HepG2 (cell line): ENCODE measurements at regions not wholly inside any gene's neighbourhood (a gene's known extent, or its start where the extent isn't known, plus 50 kb on each side); places are given as distances from the start of the nearest gene placed in this dataset.

Experiments used
- ATAC-seq: fragments of 200-7000 bp; cut with Tn5 transposase; 3 replicates; pipeline ENCODE4 v1.9.1; 2020; ENCODE audit warnings: mild to moderate bottlenecking, moderate library complexity
- BruUV-seq: library from RNA; stranded (reverse); fragments of 400-500 nt; replicated peaks from 2 replicates; lab custom pipeline; 2021; lab: Mats Ljungman, UMichigan
- CTCF ChIA-PET: fragments of 300-600 bp; formaldehyde crosslinking; extraction: SDS; loops from one replicate; lab custom pipeline; 2021; ENCODE audit warnings: low total read pairs, inconsistent platforms, low intra/inter-chr PET ratio; lab: Yijun Ruan, JAX
- POLR2A ChIA-PET: fragments of 350-600 bp; sonication (Branson Sonifier 250); formaldehyde crosslinking; loops from one replicate; lab custom pipeline; 2020; ENCODE audit warnings: antibody characterized with exemption, inconsistent platforms; lab: Yijun Ruan, JAX
- DNase-seq: peaks from one replicate; pipeline ENCODE4 v3.0.0-alpha.2; 2015; ENCODE audit warnings: low spot score
- FAIRE-seq: peaks from 3 replicates; lab custom pipeline; 2011; peaks lifted over from hg19 to GRCh38; lab: Jason Lieb, UNC
- H2AFZ ChIP-seq: one replicate; pipeline ENCODE4 v1.6.1; 2011; ENCODE audit warnings: low read length, inconsistent platforms
- H3K27ac ChIP-seq: fragments of 300-600 bp; 3 replicates; pipeline ENCODE4 v1.8.0; 2011; ENCODE audit warnings: mixed run types, mild to moderate bottlenecking, mixed read lengths, low read length, inconsistent platforms; ENCODE audit not compliant: insufficient read depth; ENCODE audit errors: extremely low read length
- H3K27me3 ChIP-seq, 2 experiments: fragments of 200-600 bp in 1 of 2; 2 replicates in 1 of 2; 3 replicates in 1 of 2; pipeline versions ENCODE4 v1.6.0 to v1.8.0; 2011; ENCODE audit warnings: low read length in 2 of 2, mild to moderate bottlenecking in 2 of 2, moderate library complexity in 2 of 2, inconsistent platforms in 1 of 2; ENCODE audit not compliant: insufficient read depth in 2 of 2, control insufficient read depth in 1 of 2
- H3K36me3 ChIP-seq, 2 experiments: fragments of 200-600 bp in 1 of 2; replicated peaks in 1 of 2; 2 replicates in 1 of 2; 3 replicates in 1 of 2; pipeline versions ENCODE4 v1.5.1 to v1.8.0; 2011; ENCODE audit warnings: low read length in 2 of 2, inconsistent platforms in 1 of 2; ENCODE audit not compliant: insufficient read depth in 2 of 2, control insufficient read depth in 1 of 2
- H3K4me1 ChIP-seq: 2 replicates; pipeline ENCODE4 v1.5.1; 2012; ENCODE audit warnings: low read length, inconsistent platforms; ENCODE audit not compliant: insufficient read depth
- H3K4me2 ChIP-seq: 2 replicates; pipeline ENCODE4 v1.6.0; 2011; ENCODE audit warnings: low read depth, low read length, inconsistent platforms
- H3K4me3 ChIP-seq, 3 experiments: fragments of 200-600 bp in 1 of 3; sonication (generic), shearing (Covaris generic) in 1 of 3; replicated peaks in 1 of 3; 2 replicates each; pipeline ENCODE4 v1.5.1; 2011 to 2016; ENCODE audit warnings: low read length in 3 of 3, inconsistent platforms in 2 of 3, low read depth in 2 of 3, mild to moderate bottlenecking in 2 of 3, control low read depth in 1 of 3, mixed read lengths in 1 of 3; ENCODE audit not compliant: insufficient read depth in 1 of 3
- H3K79me2 ChIP-seq: one replicate; pipeline ENCODE4 v1.6.1; 2011; ENCODE audit warnings: low read length, inconsistent platforms; ENCODE audit not compliant: insufficient read depth
- H3K9ac ChIP-seq: 2 replicates; pipeline ENCODE4 v1.6.0; 2011; ENCODE audit warnings: mild to moderate bottlenecking, low read depth, low read length, inconsistent platforms; ENCODE audit not compliant: insufficient read depth
- H3K9me3 ChIP-seq: 2 replicates; pipeline ENCODE4 v1.5.1; 2012; ENCODE audit warnings: mild to moderate bottlenecking, low read length
- H4K20me1 ChIP-seq: 2 replicates; pipeline ENCODE4 v1.6.0; 2011; ENCODE audit warnings: inconsistent platforms, mild to moderate bottlenecking, low read length, moderate library complexity; ENCODE audit not compliant: insufficient read depth
- GTF3A ChIP-seq: sonication (generic); formaldehyde crosslinking; conservative IDR thresholded peaks from 2 replicates; pipeline ENCODE4 v1.4.0; 2020; ENCODE audit warnings: mild to moderate bottlenecking, missing genetic modification reagents
- HIVEP1 ChIP-seq: sonication (generic); formaldehyde crosslinking; IDR thresholded peaks from 2 replicates; pipeline ENCODE4 v1.4.0; 2020; ENCODE audit warnings: mild to moderate bottlenecking, missing genetic modification reagents
- KLF15 ChIP-seq: sonication (generic); formaldehyde crosslinking; IDR thresholded peaks from 2 replicates; pipeline ENCODE4 v1.8.1; 2023; ENCODE audit warnings: borderline replicate concordance, mild to moderate bottlenecking, inconsistent platforms, missing genetic modification reagents, mixed read lengths
- MEF2D ChIP-seq: sonication (generic); formaldehyde crosslinking; IDR thresholded peaks from 2 replicates; pipeline ENCODE4 v1.5.1; 2020; ENCODE audit warnings: mild to moderate bottlenecking, missing genetic modification reagents
- RFXAP ChIP-seq: sonication (generic); formaldehyde crosslinking; IDR thresholded peaks from 2 replicates; pipeline ENCODE4 v1.4.0; 2020; ENCODE audit warnings: missing genetic modification reagents, borderline replicate concordance
- TP53 ChIP-seq: sonication (generic); formaldehyde crosslinking; conservative IDR thresholded peaks from 2 replicates; pipeline ENCODE4 v1.4.0; 2020; ENCODE audit warnings: missing genetic modification reagents
- WIZ ChIP-seq: sonication (generic); formaldehyde crosslinking; IDR thresholded peaks from 2 replicates; pipeline ENCODE4 v1.5.1; 2020; ENCODE audit warnings: mild to moderate bottlenecking, missing genetic modification reagents
- ZC3H4 ChIP-seq: sonication (generic); formaldehyde crosslinking; IDR thresholded peaks from 2 replicates; pipeline ENCODE4 v1.4.0; 2020; ENCODE audit warnings: missing genetic modification reagents, borderline replicate concordance
- WGBS: methylation state at CpG from one replicate; pipeline ENCODE4 v1.1.6; 2017; ENCODE audit warnings: low lambda C conversion rate; 5-methylcytosine and 5-hydroxymethylcytosine counted together
- in situ Hi-C: cut with HindIII; loops from 2 replicates; pipeline ENCODE4 v1.10.0; 2017; ENCODE audit warnings: low pct_unique_long_range_greater_than_20kb; ENCODE audit not compliant: extremely low pct_ligation_motif_present
- intact Hi-C: fragments of 100-400 bp; cut with micrococcal nuclease; formaldehyde crosslinking; loops from one replicate; pipeline ENCODE4 v1.10.0; 2022; ENCODE audit not compliant: unreplicated experiment
- TF ChIP-seq, protein P1 (sequence below): sonication (generic); formaldehyde crosslinking; IDR thresholded peaks from 2 replicates; pipeline ENCODE4 v1.9.0; 2021; ENCODE audit warnings: missing genetic modification reagents, borderline replicate concordance
- TF ChIP-seq, protein P2 (sequence below): sonication (generic); formaldehyde crosslinking; conservative IDR thresholded peaks from 2 replicates; pipeline ENCODE4 v1.8.0; 2022; ENCODE audit warnings: low read depth, missing genetic modification reagents
- TF ChIP-seq, protein P3 (sequence below): sonication (generic); formaldehyde crosslinking; IDR thresholded peaks from 2 replicates; pipeline ENCODE4 v1.8.0; 2022; ENCODE audit warnings: low read depth, missing genetic modification reagents
- TF ChIP-seq, protein P4 (sequence below): sonication (generic); formaldehyde crosslinking; IDR thresholded peaks from 2 replicates; pipeline ENCODE4 v1.4.0; 2020; ENCODE audit warnings: missing genetic modification reagents, borderline replicate concordance

DNA sequence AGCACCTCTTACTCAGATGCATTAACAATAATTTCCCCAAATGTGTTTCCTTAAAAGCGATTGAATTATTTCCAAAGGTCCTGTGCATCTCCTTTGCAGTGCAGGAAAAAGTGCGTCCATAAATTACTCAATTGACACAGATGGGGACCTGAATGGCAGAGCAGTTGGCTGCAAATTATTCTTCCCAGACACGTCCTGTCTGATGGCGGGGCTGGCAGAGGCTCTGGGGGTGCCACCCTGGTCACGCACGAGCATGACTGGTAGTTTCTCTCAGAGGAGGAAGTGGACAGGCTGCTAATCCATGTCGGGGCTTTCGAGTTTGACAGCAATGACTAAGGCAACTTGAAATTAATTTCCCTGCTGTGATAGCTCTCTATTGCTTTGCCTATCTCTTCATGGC, 264.8 kb upstream of the BRINP1 start (continued):
- no peak for TF ChIP-seq KLF15
- TF ChIP-seq RFXAP (CRISPR knock-in tag), result no peak
- TF ChIP-seq, protein P1, sequence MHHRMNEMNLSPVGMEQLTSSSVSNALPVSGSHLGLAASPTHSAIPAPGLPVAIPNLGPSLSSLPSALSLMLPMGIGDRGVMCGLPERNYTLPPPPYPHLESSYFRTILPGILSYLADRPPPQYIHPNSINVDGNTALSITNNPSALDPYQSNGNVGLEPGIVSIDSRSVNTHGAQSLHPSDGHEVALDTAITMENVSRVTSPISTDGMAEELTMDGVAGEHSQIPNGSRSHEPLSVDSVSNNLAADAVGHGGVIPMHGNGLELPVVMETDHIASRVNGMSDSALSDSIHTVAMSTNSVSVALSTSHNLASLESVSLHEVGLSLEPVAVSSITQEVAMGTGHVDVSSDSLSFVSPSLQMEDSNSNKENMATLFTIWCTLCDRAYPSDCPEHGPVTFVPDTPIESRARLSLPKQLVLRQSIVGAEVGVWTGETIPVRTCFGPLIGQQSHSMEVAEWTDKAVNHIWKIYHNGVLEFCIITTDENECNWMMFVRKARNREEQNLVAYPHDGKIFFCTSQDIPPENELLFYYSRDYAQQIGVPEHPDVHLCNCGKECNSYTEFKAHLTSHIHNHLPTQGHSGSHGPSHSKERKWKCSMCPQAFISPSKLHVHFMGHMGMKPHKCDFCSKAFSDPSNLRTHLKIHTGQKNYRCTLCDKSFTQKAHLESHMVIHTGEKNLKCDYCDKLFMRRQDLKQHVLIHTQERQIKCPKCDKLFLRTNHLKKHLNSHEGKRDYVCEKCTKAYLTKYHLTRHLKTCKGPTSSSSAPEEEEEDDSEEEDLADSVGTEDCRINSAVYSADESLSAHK, result no peak
- TF ChIP-seq, protein P2, sequence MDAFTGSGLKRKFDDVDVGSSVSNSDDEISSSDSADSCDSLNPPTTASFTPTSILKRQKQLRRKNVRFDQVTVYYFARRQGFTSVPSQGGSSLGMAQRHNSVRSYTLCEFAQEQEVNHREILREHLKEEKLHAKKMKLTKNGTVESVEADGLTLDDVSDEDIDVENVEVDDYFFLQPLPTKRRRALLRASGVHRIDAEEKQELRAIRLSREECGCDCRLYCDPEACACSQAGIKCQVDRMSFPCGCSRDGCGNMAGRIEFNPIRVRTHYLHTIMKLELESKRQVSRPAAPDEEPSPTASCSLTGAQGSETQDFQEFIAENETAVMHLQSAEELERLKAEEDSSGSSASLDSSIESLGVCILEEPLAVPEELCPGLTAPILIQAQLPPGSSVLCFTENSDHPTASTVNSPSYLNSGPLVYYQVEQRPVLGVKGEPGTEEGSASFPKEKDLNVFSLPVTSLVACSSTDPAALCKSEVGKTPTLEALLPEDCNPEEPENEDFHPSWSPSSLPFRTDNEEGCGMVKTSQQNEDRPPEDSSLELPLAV (CRISPR knock-in tag), result no peak
- TF ChIP-seq, all 625 proteins: peak for 0

DNA sequence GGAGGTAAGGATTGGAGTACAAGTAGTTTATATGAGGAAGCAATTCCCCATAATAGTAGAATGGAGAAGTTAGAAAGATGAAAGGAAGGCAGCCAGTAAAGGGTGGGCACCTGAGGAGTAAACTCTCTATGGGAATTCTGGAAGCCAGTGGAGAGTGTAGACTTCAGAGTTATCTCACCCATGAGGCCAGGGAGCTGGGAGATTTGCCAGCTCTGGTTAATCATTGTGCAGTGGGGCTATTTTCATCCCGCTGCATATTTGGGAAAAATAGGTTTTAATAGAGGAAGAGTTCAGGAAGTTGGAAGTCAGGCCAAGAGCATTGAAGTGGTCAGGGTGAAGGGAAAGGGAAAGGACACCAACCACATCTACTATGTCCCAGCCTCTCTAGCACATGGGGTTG, 242.3 kb upstream of the BRINP1 start:
- ATAC-seq, result no peak
- intact Hi-C loops (no loop called here), in situ Hi-C loops (no loop called here)
- TF ChIP-seq HIVEP1 (no peak), GTF3A (no peak), WIZ (no peak), ZC3H4 (CRISPR knock-in tag) (no peak), TP53 (CRISPR knock-in tag) (no peak), MEF2D (CRISPR knock-in tag) (no peak)
- TF ChIP-seq, protein P3, sequence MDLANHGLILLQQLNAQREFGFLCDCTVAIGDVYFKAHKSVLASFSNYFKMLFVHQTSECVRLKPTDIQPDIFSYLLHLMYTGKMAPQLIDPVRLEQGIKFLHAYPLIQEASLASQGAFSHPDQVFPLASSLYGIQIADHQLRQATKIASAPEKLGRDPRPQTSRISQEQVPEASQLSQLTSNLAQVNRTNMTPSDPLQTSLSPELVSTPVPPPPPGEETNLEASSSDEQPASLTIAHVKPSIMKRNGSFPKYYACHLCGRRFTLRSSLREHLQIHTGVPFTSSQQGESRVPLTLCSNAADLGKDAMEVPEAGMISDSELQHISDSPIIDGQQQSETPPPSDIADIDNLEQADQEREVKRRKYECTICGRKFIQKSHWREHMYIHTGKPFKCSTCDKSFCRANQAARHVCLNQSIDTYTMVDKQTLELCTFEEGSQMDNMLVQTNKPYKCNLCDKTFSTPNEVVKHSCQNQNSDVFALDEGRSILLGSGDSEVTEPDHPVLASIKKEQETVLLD (CRISPR knock-in tag), result no peak
- TF ChIP-seq, protein P4, sequence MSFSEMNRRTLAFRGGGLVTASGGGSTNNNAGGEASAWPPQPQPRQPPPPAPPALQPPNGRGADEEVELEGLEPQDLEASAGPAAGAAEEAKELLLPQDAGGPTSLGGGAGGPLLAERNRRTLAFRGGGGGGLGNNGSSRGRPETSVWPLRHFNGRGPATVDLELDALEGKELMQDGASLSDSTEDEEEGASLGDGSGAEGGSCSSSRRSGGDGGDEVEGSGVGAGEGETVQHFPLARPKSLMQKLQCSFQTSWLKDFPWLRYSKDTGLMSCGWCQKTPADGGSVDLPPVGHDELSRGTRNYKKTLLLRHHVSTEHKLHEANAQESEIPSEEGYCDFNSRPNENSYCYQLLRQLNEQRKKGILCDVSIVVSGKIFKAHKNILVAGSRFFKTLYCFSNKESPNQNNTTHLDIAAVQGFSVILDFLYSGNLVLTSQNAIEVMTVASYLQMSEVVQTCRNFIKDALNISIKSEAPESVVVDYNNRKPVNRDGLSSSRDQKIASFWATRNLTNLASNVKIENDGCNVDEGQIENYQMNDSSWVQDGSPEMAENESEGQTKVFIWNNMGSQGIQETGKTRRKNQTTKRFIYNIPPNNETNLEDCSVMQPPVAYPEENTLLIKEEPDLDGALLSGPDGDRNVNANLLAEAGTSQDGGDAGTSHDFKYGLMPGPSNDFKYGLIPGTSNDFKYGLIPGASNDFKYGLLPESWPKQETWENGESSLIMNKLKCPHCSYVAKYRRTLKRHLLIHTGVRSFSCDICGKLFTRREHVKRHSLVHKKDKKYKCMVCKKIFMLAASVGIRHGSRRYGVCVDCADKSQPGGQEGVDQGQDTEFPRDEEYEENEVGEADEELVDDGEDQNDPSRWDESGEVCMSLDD (CRISPR knock-in tag), result no peak
- no peak overlapping the region for H3K4me2 ChIP-seq
- H3K9me3 ChIP-seq, result no peaks in the 10 kb centered on the region
- no TSS peak for BruUV-seq
- no peaks in the 10 kb centered on the region for H4K20me1 ChIP-seq
- no peak overlapping the region for H3K27ac ChIP-seq
- no peaks in the 10 kb centered on the region for H3K27me3 ChIP-seq
- POLR2A ChIA-PET, result no interaction called here
- no peak overlapping the region for H2AFZ ChIP-seq
- DNase-seq, result no peak
- no peak for FAIRE-seq
- H3K4me3 ChIP-seq, result no peak overlapping the region
- no peaks in the 10 kb centered on the region for H3K36me3 ChIP-seq
- no peak overlapping the region for H3K9ac ChIP-seq
- no peaks in the 10 kb centered on the region for H3K79me2 ChIP-seq
- H3K4me1 ChIP-seq, result no peaks in the 10 kb centered on the region
- 0% methylated on average over 1 of the region's 1 CpG for WGBS
- CTCF ChIA-PET, result no interaction called here
